RWPE2 (cell line): ENCODE measurements at regions not wholly inside any gene's neighbourhood (a gene's known extent, or its start where the extent isn't known, plus 50 kb on each side); places are given as distances from the start of the nearest gene placed in this dataset.

Source experiments
- ATAC-seq: fragments of 200-7000 bp; cut with Tn5 transposase; 3 replicates; pipeline ENCODE4 v1.9.1; 2021; ENCODE audit warnings: low read depth
- DNase-seq: peaks from one replicate; pipeline ENCODE4 v3.0.0-alpha.2; 2020; ENCODE audit warnings: low spot score
- H3K27ac ChIP-seq: fragments of 450-650 bp; 2 replicates; pipeline ENCODE4 v1.5.1; 2017; ENCODE audit warnings: mild to moderate bottlenecking; ENCODE audit not compliant: poor library complexity, severe bottlenecking
- H3K27me3 ChIP-seq: fragments of 250-450 bp; sonication (Bioruptor Pico); 2 replicates; pipeline ENCODE4 v1.5.1; 2021; ENCODE audit warnings: mild to moderate bottlenecking, moderate library complexity; ENCODE audit not compliant: insufficient read depth, poor library complexity, severe bottlenecking
- H3K36me3 ChIP-seq: fragments of 250-450 bp; sonication (Bioruptor Pico); 2 replicates; pipeline ENCODE4 v1.5.1; 2020; ENCODE audit warnings: low read depth, mild to moderate bottlenecking, moderate library complexity
- H3K4me1 ChIP-seq: fragments of 250-450 bp; sonication (Bioruptor Pico); 2 replicates; pipeline ENCODE4 v1.5.1; 2021; ENCODE audit warnings: mild to moderate bottlenecking, moderate library complexity; ENCODE audit not compliant: insufficient read depth, poor library complexity, severe bottlenecking
- H3K4me3 ChIP-seq: fragments of 250-450 bp; sonication (Bioruptor Pico); 2 replicates; pipeline ENCODE4 v1.5.1; 2021; ENCODE audit warnings: mild to moderate bottlenecking, moderate library complexity; ENCODE audit not compliant: severe bottlenecking
- H3K9me3 ChIP-seq: fragments of 250-450 bp; sonication (Bioruptor Pico); 2 replicates; pipeline ENCODE4 v1.5.1; 2021; ENCODE audit warnings: mild to moderate bottlenecking, moderate library complexity; ENCODE audit not compliant: severe bottlenecking
- TF ChIP-seq, protein P1 (sequence below): fragments of 450-650 bp; IDR thresholded peaks from one replicate; pipeline ENCODE4 v1.5.1; 2017; ENCODE audit warnings: mild to moderate bottlenecking, moderate library complexity; ENCODE audit not compliant: poor library complexity, severe bottlenecking

DNA sequence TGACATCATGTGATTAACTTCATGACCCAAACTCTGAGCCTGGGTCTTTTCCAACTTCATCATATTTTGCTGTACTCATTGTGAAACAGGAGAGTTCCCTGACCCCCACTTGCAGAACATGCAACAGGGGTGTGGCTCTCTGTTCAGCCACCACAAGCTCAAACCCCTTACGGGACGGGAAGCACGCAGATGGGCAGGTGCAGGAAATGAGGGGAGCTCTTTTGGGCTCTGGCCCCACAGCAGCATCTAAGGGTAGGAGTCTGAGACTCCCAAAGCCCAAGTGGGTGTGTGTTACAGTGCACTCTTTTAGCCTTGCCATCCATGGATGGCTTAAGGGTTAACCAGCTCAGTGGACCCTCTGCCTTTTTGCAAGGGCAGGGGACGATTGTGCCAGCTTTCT, 599.5 kb upstream of the SMIM31 start:
- Histone ChIP-seq H3K4me3 (no peak overlapping the region), H3K9me3 (no peaks in the 10 kb centered on the region), H3K36me3 (no peaks in the 10 kb centered on the region), H3K27me3 (no peaks in the 10 kb centered on the region), H3K27ac (no peak overlapping the region), H3K4me1 (no peaks in the 10 kb centered on the region)
- DNase-seq (no peak), ATAC-seq (no peak)
- TF ChIP-seq, protein P1, sequence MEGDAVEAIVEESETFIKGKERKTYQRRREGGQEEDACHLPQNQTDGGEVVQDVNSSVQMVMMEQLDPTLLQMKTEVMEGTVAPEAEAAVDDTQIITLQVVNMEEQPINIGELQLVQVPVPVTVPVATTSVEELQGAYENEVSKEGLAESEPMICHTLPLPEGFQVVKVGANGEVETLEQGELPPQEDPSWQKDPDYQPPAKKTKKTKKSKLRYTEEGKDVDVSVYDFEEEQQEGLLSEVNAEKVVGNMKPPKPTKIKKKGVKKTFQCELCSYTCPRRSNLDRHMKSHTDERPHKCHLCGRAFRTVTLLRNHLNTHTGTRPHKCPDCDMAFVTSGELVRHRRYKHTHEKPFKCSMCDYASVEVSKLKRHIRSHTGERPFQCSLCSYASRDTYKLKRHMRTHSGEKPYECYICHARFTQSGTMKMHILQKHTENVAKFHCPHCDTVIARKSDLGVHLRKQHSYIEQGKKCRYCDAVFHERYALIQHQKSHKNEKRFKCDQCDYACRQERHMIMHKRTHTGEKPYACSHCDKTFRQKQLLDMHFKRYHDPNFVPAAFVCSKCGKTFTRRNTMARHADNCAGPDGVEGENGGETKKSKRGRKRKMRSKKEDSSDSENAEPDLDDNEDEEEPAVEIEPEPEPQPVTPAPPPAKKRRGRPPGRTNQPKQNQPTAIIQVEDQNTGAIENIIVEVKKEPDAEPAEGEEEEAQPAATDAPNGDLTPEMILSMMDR, result no peak

DNA sequence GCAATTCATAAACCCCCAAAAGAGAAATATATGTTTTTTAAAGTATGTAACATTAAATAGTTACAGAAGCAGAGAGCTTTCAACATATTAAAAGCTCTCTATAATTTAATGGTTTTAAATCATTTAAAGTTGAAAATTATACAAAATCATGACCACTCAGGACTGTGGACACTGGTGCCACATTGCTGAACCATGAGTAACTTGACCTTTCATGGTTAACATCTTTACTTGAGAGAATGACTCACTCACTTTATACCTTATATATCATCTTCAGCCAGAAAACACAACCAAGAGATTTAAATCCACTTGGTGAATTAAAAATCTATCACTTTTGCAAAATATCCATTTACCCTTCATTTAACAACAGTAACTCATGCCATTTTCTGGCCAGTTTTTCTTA, 584.3 kb upstream of the SMIM31 start:
- TF ChIP-seq, protein P1, result no peak
- Histone ChIP-seq H3K27me3 (no peaks in the 10 kb centered on the region), H3K9me3 (peaks cover 2% of the 10 kb centered on the region), H3K27ac (peak overlapping the region; percentile 11), H3K4me3 (no peak overlapping the region), H3K4me1 (peaks cover 12% of the 10 kb centered on the region), H3K36me3 (no peaks in the 10 kb centered on the region)
- peak; percentile 91 for ATAC-seq
- DNase-seq, result no peak

DNA sequence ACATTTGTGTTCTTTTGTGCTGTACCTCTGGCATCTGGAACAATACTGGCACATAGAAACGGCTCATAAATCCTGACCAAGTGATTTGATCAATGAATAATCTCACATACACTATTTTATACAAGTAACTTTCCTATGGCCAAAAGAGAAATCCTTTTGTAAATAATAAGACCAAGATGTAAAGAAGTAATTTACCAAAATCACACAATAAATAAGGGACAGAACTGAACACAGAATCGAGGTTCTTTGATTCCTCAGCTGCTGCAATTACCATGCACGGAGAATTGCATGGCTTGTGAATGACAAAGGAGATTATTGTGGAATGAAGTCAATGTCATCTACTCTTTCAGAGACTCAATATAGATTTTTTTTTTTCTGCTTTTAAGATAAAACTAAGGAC, 576.8 kb upstream of the SMIM31 start:
- Histone ChIP-seq H3K27me3 (no peaks in the 10 kb centered on the region), H3K4me3 (no peak overlapping the region), H3K27ac (no peak overlapping the region), H3K4me1 (no peaks in the 10 kb centered on the region), H3K9me3 (no peaks in the 10 kb centered on the region), H3K36me3 (no peaks in the 10 kb centered on the region)
- ATAC-seq (no peak), DNase-seq (no peak)
- TF ChIP-seq, protein P1, result no peak

DNA sequence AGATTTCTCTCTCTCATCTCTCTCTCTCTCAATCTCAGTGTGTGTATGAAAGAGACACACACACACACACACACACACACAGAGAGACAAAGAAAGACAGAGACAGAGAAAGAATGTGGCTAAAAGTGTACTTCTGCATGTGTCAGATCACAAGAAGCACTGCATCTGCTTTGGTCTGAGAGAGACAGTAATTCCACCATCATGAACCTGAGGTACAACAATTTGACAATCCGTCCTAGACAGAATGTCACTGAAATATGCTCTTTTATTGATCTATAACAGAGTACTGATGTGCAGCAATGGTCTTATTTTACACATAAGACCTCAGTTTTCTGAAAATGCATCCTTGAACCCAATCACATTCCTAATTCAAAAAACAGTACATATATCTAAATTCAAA, 576.2 kb upstream of the SMIM31 start:
- Histone ChIP-seq H3K4me3 (no peak overlapping the region), H3K4me1 (no peaks in the 10 kb centered on the region), H3K9me3 (no peaks in the 10 kb centered on the region), H3K27ac (no peak overlapping the region), H3K27me3 (no peaks in the 10 kb centered on the region), H3K36me3 (no peaks in the 10 kb centered on the region)
- DNase-seq, result no peak
- ATAC-seq, result no peak
- TF ChIP-seq, protein P1, result no peak

DNA sequence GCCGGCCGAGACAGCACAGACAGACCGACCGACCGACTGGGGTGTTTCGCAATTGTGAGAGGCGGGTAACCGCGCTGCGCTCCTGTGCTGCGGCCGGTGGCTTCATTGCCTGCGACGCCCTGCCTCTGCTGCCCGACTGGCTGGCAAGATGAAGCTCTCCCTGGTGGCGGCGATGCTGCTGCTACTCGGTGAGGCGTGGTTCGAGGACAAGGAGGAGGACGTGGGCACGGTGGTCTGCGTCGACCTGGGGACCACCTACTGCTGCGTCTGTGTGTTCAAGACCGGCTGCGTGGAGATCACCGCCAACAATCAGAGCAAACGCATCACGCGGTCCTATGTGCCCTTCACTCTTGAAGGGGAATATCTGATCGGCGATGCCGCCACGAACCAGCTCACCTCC, 565.7 kb upstream of the SMIM31 start:
- no peaks in the 10 kb centered on the region for H3K4me1 ChIP-seq
- H3K4me3 ChIP-seq, result no peak overlapping the region
- no peak overlapping the region for H3K27ac ChIP-seq
- H3K27me3 ChIP-seq, result no peaks in the 10 kb centered on the region
- no peaks in the 10 kb centered on the region for H3K36me3 ChIP-seq
- no peak for ATAC-seq
- TF ChIP-seq, protein P1, result no peak
- no peaks in the 10 kb centered on the region for H3K9me3 ChIP-seq
- DNase-seq, result no peak
